T47D (cell line): ENCODE measurements at regions not wholly inside any gene's neighbourhood (a gene's known extent, or its start where the extent isn't known, plus 50 kb on each side); places are given as distances from the start of the nearest gene placed in this dataset.
A peak's percentile ranks its signal among the peaks of the same experiment; 100 is the strongest.

ENCODE experiments used
- DNase-seq, 2 experiments: peaks; one replicate each; pipeline versions ENCODE4 v3.0.0 to v3.0.0-alpha.2; 2011 to 2012; ENCODE audit warnings: low read depth in 1 of 2, low spot score in 1 of 2
- JUND ChIP-seq: IDR thresholded peaks from 2 replicates; pipeline ENCODE4 v1.6.1; 2012; ENCODE audit warnings: low read depth
- in situ Hi-C: cut with HindIII; loops from 2 replicates; pipeline ENCODE4 v1.10.0; 2016; ENCODE audit warnings: low sequenced_read_pairs, low pct_unique_long_range_greater_than_20kb

DNA sequence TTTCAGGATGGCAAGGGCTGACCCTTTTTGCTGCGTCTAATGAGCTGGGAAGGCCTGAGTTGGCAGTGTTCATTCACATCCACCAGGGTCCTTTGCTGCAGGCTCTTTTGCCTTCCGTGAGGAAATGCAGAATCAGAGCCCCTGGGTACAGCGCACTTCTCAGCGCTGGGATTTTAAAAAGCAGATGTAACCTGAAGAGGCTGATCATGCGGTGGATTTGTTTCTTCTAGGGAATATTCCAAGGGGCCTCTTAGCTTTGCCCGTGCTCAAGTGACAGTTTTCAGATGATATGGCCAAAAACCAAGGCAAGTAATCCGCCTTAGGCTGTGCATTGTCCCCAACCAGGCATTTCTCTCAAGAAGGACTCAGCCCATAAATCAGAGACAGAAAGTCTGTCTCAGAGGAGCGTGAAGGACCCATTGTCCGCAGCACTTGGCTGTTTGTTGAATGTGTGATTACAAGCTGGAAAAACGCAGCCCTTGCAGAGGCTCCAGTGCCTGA lies 237.6 kb downstream of the PTPRC start:
- no peak for TF ChIP-seq JUND
- in situ Hi-C loops = no loop called here
- no peak for DNase-seq

DNA sequence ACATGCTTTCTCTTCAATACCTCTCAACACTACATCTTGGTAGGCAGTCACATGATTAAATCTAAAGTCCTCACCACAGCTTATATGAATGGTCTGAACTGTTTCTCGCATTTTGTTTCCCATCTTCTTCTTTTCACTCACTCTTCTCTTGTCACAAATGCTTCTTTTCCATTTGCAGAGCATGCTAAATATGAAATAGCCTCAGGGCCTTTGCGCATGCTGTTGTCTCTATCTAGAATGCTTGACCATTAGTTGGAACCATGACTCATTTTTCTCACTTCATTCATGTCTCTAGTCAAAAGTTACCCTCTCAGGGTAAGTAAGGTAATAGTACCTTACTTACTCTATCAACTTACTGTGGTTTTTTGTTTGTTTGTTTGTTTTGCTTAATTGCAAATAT lies 239.7 kb downstream of the PTPRC start:
- in situ Hi-C loops = no loop called here
- TF ChIP-seq JUND = no peak

DNA sequence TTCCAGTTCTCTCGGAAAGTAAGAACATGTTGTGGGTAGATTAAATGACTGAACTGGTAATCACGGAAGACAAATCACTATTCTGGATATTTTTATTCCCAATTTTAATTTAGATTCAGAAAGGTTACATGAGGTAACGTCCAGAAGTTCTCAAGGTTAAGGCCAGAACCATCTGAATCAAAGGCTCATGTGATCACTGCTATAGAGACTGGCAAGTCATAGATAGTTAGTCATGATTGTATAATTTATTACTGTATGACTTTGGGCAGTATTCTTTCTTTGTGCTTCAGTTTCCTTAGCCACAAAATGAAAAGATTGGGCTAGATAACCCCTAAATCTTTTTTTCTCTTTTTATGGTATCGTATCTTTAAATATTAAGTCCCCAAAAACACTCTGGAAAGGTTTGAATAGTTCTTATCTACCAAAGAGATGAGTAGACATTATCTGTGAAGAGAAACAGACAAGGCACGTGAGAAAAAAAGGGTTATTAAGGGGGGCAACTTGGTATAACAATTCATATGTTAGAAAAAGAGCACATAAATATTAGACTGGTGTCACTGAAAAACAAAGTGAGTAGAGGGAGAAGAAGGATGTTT lies 241.0 kb downstream of the PTPRC start:
- DNase-seq = no peak
- TF ChIP-seq JUND = no peak
- in situ Hi-C loops = no loop called here

More for the DNA sequence above, 239.7 kb downstream of the PTPRC start:
- DNase-seq = no peak

DNA sequence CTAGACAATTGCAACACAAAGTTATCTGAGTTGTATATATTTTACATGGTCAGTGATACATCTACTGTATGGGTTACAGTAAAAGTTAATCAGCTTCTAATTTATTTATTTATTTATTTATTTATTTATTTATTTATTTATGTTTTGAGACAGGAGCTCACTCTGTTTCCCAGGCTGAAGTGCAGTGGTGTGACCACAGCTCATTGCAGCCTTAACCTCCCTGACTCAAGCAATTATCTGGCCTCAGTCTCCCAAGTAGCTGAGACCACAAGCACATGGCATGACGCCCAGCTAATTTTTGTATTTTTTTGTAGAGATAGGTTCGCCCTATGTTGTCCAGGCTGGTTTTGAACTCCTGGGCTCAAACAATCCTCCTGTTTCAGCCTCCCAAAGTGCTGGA lies 241.6 kb downstream of the PTPRC start:
- in situ Hi-C loops = no loop called here
- no peak for TF ChIP-seq JUND
- no peak for DNase-seq

DNA sequence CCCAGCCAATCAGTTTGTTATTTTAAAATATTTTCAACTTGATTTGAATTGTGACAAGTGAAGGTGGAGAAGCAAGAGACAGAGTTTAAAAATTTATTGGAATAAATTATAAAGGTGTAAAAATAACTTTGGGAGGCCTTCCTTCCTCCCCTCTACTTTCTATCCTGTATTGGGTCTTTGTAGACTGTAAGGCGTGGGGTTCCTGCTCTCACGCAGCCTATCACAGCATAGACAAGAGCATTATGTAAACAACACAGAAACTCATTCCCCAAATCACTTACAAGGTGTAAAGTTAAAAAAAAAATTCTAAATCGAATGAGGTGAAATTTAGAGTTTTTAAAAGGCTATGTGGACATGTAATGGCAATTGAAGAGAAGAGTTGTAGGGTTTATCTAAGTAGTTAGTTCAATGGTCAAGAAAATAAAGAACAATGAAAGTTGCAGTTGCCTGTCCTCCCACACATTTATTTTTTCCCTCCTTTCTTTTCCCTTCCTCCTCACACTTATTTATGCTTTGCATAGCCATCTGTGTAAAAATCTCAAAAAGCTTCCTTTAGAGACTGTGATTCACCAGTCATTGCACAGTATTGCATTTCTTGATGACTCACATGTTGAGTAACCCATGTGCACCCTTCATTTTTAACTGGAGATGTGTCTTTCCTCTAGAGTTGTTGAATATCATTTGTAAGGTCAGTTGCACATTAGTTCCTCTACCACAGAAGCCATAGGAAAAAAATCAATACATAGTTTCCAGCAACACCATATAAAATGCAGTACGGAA lies 242.2 kb downstream of the PTPRC start:
- in situ Hi-C loops = no loop called here
- DNase-seq = peak in 1 of 2 experiments; percentile 21
- no peak for TF ChIP-seq JUND

DNA sequence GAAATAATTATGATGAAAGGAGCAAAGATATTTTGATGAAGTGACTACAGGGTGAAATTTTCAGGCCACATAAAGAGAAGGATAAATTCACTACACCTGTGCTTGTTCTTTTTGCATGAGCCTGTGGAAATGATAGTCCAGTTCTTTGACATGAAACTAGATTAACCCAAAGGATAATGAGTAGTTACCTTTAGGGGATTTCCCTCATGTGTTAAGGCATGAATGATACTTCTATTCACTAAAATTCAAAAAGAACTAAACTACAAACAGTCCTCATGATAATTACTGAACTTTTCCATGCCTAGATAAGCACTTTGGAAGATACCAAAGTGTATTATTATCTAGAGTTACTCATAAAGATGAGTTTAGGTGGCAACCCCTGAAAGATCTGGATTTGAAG lies 244.3 kb downstream of the PTPRC start:
- TF ChIP-seq JUND = no peak
- in situ Hi-C loops = no loop called here
- DNase-seq = no peak

DNA sequence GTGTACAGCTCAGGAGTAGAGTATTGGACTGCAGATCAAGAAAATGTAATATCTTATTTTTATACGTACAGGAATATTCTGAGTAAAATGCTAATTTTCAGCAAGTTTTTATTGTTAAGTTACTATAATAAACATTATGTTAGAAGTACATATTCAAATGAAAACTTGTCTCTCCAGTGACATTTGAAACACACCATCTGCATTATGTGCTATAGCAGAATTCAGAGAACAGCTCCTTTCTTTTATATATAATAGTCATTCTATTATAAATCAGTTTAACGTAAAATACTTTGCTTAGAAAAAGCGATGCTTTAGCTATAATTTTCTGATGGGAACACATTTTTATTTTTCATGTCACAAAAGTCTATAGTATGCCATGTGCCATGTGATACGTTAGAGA lies 249.0 kb downstream of the PTPRC start:
- no peak for TF ChIP-seq JUND
- in situ Hi-C loops = no loop called here
- DNase-seq = no peak

DNA sequence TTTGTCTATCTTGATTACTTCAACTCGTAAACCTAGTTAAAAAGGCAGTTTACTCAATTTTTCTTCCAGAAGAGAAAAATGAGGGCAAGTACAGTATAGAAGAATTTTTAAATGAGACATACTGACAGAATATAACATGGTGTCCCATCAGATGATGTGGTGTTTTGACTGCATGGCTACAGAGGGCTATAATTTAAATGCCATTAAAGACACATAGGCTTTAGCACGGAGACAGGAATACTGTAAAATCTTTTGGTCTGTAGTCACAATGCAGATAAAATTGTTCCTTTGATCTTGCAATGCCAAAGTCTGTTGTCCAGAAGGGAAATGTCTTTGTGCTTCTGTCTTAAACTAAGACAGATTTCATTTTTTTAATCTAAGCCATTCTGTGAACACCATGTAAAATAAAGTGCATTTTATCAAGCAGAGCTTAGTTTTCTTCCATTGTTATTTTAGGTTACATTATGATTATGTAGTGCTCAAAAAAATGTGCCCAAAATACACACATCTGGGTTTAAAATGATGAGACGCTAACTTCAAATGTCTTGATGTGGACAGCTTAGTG lies 249.6 kb downstream of the PTPRC start:
- no peak for TF ChIP-seq JUND
- no peak for DNase-seq
- in situ Hi-C loops = no loop called here

DNA sequence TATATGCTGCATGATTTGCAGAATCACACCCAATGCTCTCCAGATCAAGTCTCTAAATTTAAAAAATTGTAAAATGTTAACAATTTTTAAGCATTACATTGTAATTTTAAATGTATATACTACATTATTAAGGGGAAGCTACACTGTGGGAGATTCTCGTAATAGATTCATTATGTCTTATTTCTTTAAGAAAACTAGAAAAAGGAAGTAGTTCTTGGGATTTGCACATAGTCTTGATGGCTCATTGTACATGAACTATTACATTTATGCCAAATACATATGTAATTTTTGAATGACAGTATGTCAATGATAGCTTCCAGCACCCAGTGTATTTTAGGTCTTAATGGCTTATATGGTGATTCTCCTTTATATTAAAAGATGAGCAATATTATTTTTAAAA lies 250.3 kb downstream of the PTPRC start:
- in situ Hi-C loops = no loop called here
- DNase-seq = no peak
- no peak for TF ChIP-seq JUND

DNA sequence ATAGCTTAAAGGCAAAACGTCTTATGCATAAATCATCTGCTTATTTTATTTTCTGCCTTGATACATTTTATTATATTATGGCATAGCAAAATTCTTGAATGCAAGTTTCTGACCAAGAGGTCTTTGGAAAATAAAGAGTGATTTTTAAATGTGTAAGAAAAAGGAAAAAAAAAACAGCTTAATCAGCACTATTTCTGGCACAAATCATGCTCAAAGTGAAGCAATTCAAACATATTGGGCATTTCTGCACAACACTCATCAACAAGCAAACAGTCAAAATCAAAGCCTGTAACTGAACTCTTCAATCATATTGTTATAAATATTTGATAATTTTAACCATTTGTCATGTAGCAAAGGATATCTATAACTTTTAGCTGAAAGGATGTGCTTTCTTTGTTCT lies 250.9 kb downstream of the PTPRC start:
- in situ Hi-C loops = no loop called here
- DNase-seq = no peak
- no peak for TF ChIP-seq JUND

DNA sequence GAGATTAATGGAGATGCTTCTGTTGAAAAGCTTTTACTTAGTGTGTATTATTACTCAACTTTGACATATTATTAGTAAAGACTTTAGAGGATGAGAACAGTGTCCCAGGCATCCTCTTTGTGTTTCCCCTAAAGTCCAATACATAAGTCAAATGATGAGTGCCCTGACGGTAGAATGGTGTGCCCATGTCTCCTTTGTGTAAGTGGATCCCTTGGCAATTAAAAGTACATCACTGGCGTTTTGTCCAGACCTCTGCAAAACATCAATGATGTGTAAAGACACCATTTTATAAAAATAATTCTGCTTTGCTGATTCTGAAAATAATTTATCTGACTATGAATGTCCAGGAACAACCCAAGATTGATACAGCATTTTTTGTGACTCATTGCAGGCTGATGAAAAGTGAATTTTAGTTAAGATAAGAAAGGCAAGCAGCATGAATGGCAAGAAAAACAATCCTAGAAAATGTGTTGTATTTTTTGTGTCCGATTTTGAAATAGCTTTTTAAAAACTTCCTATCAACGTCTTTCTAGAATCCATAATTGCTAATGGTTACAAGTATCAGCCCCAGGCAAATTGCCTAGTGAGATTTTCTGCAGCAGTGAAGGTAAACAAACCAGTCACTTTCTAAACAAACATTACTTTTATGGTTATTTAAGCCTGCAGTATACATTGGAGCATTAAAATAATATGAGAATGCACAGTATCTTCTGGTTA lies 251.5 kb downstream of the PTPRC start:
- peak in 1 of 2 experiments; percentile 55 for DNase-seq
- in situ Hi-C loops = no loop called here
- 0 out of 2 replicates have a peak, but pooled peaks have one; percentile 6 for TF ChIP-seq JUND

DNA sequence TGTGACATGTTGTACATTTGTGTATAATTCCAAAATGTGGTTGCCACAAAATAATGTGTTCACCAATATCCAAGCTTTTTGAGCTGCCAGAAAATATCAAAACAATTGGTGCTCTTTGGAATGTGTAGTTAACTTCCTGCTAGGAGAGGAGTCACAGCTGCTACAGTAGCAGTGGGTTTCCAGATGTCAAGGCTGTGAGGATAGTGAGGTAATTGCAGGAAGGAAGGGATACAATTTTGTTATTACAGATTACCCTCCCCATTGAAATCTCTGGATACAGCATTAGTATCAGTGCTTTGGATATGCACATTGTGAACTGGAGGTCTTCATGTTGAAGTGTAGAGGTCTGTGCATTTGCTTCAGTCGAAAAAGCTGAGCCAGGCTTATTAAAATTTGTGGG lies 253.2 kb downstream of the PTPRC start:
- no peak for TF ChIP-seq JUND
- DNase-seq = no peak
- in situ Hi-C loops = no loop called here

DNA sequence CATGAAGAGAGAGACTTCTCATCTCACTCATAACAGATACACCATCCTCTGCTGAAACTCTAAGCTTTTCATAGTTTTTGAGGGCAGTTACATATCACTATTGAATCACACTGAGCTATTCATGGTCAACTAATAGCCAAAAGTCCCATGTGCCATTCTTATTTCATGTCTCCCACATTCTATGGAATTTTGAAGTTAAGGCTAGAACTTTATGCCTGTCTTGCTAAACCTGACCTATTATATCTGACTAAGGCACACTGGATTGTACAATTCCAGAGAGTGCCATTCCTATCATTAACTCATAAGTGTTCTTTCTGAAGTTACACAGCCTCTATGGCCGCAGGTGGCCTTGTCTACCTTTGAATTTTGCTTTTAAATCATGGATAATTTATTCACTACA lies 254.3 kb downstream of the PTPRC start:
- in situ Hi-C loops = no loop called here
- DNase-seq = no peak
- no peak for TF ChIP-seq JUND
